ENCODE measurements at regions not wholly inside any gene's neighbourhood (a gene's known extent, or its start where the extent isn't known, plus 50 kb on each side); places are given as distances from the start of the nearest gene placed in this dataset.

- H3K9me3 Mint-ChIP-seq, result no peaks in the 10 kb centered on the region
- CTCF ChIA-PET, result interaction anchor here (1.8 kb wide), 1 partner anchor 13 kb away, joined by 6 read pairs; no protein-coding TSS in a partner anchor
- POLR2A ChIA-PET, result no interaction called here
- intact Hi-C loops (cut with micrococcal nuclease), result no loop called here
- H3K36me3 Mint-ChIP-seq (ENCODE audit: low read depth), result no peaks in the 10 kb centered on the region
- no peak for TF ChIP-seq CTCF (IDR thresholded peaks at IDR 0.05)
- H3K27ac Mint-ChIP-seq, result no peak overlapping the region
- H3K4me1 Mint-ChIP-seq (ENCODE audit: low read depth), result peaks cover 7% of the 10 kb centered on the region
- no peak for DNase-seq
- no peak for ATAC-seq
- no peaks in the 10 kb centered on the region for H3K27me3 Mint-ChIP-seq
- H3K4me3 Mint-ChIP-seq, result no peak overlapping the region
Measured at GRCh38 chr12:91496337-91496736, 313.7 kb upstream of the DCN start.

- DNase-seq, result no peak
- H3K4me1 Mint-ChIP-seq (ENCODE audit: low read depth), result peaks cover 7% of the 10 kb centered on the region
- H3K27me3 Mint-ChIP-seq, result no peaks in the 10 kb centered on the region
- no peak for TF ChIP-seq CTCF (IDR thresholded peaks at IDR 0.05)
- H3K9me3 Mint-ChIP-seq, result peaks cover 1% of the 10 kb centered on the region
- no peak overlapping the region for H3K4me3 Mint-ChIP-seq
- peak overlapping the region; percentile 72 for H3K27ac Mint-ChIP-seq
- CTCF ChIA-PET, result interaction anchor here (1.4 kb wide), 1 partner anchor 11 kb away, joined by 4 read pairs; no protein-coding TSS in a partner anchor
- peak; percentile 39 for ATAC-seq
- intact Hi-C loops (cut with micrococcal nuclease), result no loop called here
- POLR2A ChIA-PET, result no interaction called here
- H3K36me3 Mint-ChIP-seq (ENCODE audit: low read depth), result no peaks in the 10 kb centered on the region
Measured at GRCh38 chr12:91493308-91493707, 310.7 kb upstream of the DCN start.

GRCh38 chr12:91492648-91493047, 310.0 kb upstream of the DCN start:
- Mint-ChIP-seq H3K27me3 (no peaks in the 10 kb centered on the region), H3K36me3 (ENCODE audit: low read depth) (no peaks in the 10 kb centered on the region), H3K27ac (peak overlapping the region; percentile 55), H3K9me3 (peaks cover 1% of the 10 kb centered on the region), H3K4me3 (no peak overlapping the region), H3K4me1 (ENCODE audit: low read depth) (peaks cover 7% of the 10 kb centered on the region)
- ATAC-seq (no peak), DNase-seq (no peak)
- ChIA-PET POLR2A (no interaction called here), CTCF (no interaction called here)
- intact Hi-C loops (cut with micrococcal nuclease), result no loop called here
- TF ChIP-seq CTCF (IDR thresholded peaks at IDR 0.05), result no peak

- ChIA-PET CTCF (no interaction called here), POLR2A (no interaction called here)
- peaks cover 7% of the 10 kb centered on the region for H3K4me1 Mint-ChIP-seq (ENCODE audit: low read depth)
- no peak overlapping the region for H3K4me3 Mint-ChIP-seq
- TF ChIP-seq CTCF (IDR thresholded peaks at IDR 0.05), result no peak
- H3K27me3 Mint-ChIP-seq, result no peaks in the 10 kb centered on the region
- no peaks in the 10 kb centered on the region for H3K36me3 Mint-ChIP-seq (ENCODE audit: low read depth)
- intact Hi-C loops (cut with micrococcal nuclease), result no loop called here
- DNase-seq, result no peak
- H3K27ac Mint-ChIP-seq, result no peak overlapping the region
- no peak for ATAC-seq
- peaks cover 1% of the 10 kb centered on the region for H3K9me3 Mint-ChIP-seq
Measured at GRCh38 chr12:91490667-91491311, 308.2 kb upstream of the DCN start.

- no peak overlapping the region for H3K4me3 Mint-ChIP-seq
- ATAC-seq (no peak), DNase-seq (no peak)
- POLR2A ChIA-PET, result interaction anchor here (0.6 kb wide), 1 partner anchor 48 kb away, joined by 3 read pairs; no protein-coding TSS in a partner anchor
- H3K9me3 Mint-ChIP-seq, result no peaks in the 10 kb centered on the region
- no peaks in the 10 kb centered on the region for H3K4me1 Mint-ChIP-seq (ENCODE audit: low read depth)
- no peaks in the 10 kb centered on the region for H3K36me3 Mint-ChIP-seq (ENCODE audit: low read depth)
- CTCF ChIA-PET, result interaction anchor here (0.9 kb wide), 1 partner anchor 12 kb away, joined by 6 read pairs; no protein-coding TSS in a partner anchor
- H3K27ac Mint-ChIP-seq, result no peak overlapping the region
- intact Hi-C loops (cut with micrococcal nuclease), result no loop called here
- TF ChIP-seq CTCF (IDR thresholded peaks at IDR 0.05), result no peak
- H3K27me3 Mint-ChIP-seq, result no peaks in the 10 kb centered on the region
Measured at GRCh38 chr12:91483471-91483985, 300.9 kb upstream of the DCN start.

Measured in activated CD8-positive, alpha-beta T cell treated with anti-CD3 and anti-CD28 coated beads for 36 hours (primary cell).